HS-27A (cell line): ENCODE measurements at regions not wholly inside any gene's neighbourhood (a gene's known extent, or its start where the extent isn't known, plus 50 kb on each side); places are given as distances from the start of the nearest gene placed in this dataset.
"Not testable (repeated sequence)": the region's sequence is repeated elsewhere in the genome, so short reads cannot be mapped to it uniquely, and the experiment has no call there.

Experiments
- DNase-seq: peaks from one replicate; pipeline ENCODE4 v3.0.0-alpha.2; 2012; ENCODE audit warnings: low read depth, missing footprints

GRCh38 chr7:65800890-65801341 lies 72.0 kb upstream of the VKORC1L1 start:
- DNase-seq, result no peak

- no peak for DNase-seq
Measured at GRCh38 chr7:65804887-65805286, 68.0 kb upstream of the VKORC1L1 start.

- DNase-seq, result not testable (repeated sequence)
Measured at GRCh38 chr7:65807067-65807466, 65.8 kb upstream of the VKORC1L1 start.

GRCh38 chr7:65809259-65809981 lies 63.5 kb upstream of the VKORC1L1 start:
- no peak for DNase-seq

GRCh38 chr7:65809982-65810288 lies 62.9 kb upstream of the VKORC1L1 start:
- no peak for DNase-seq

GRCh38 chr7:65812281-65812680 lies 60.6 kb upstream of the VKORC1L1 start:
- no peak for DNase-seq

GRCh38 chr7:65814556-65815167 lies 58.2 kb upstream of the VKORC1L1 start:
- peak; percentile 33 for DNase-seq

GRCh38 chr7:65820287-65820950 lies 52.5 kb upstream of the VKORC1L1 start:
- DNase-seq, result no peak
